NOMO-1 treated with dmso at 0.1 percent for 144 hours (cell line): ENCODE measurements at regions not wholly inside any gene's neighbourhood (a gene's known extent, or its start where the extent isn't known, plus 50 kb on each side); places are given as distances from the start of the nearest gene placed in this dataset.
"Not testable (repeated sequence)": the region's sequence is repeated elsewhere in the genome, so short reads cannot be mapped to it uniquely, and the experiment has no call there.

Experiments
- DNase-seq: peaks from one replicate; lab custom pipeline; 2025; ENCODE audit not compliant: unreplicated experiment; lab: John Stamatoyannopoulos, UW

- not testable (repeated sequence) for DNase-seq
These were observed 334.2 kb downstream of the SPATA31A7 start for GRCh38 chr9:61523897-61524620.

- DNase-seq, result peak; percentile 0
These were observed 335.8 kb downstream of the SPATA31A7 start for GRCh38 chr9:61525629-61526028.

GRCh38 chr9:61550101-61550748 lies 360.4 kb downstream of the SPATA31A7 start:
- DNase-seq, result peak; percentile 0

- not testable (repeated sequence) for DNase-seq
These were observed 381.7 kb downstream of the SPATA31A7 start for GRCh38 chr9:61571403-61572127.

GRCh38 chr9:61572364-61572763 lies 382.5 kb downstream of the SPATA31A7 start:
- not testable (repeated sequence) for DNase-seq

- not testable (repeated sequence) for DNase-seq
These were observed 383.6 kb downstream of the SPATA31A7 start for GRCh38 chr9:61573432-61573831.
